Lower leg skin (tissue), 3 donors: ENCODE measurements at regions not wholly inside any gene's neighbourhood (a gene's known extent, or its start where the extent isn't known, plus 50 kb on each side); places are given as distances from the start of the nearest gene placed in this dataset.

Source experiments
- POLR2A ChIP-seq, 2 donors: fragments of 450-650 bp; IDR thresholded peaks; one replicate each; pipeline ENCODE4 v1.6.1; 2016 to 2017; ENCODE audit warnings: antibody characterized with exemption in 2 of 2, mild to moderate bottlenecking in 1 of 2, moderate library complexity in 1 of 2
- TF ChIP-seq, protein P1 (sequence below), 3 donors: fragments of 450-650 bp; IDR thresholded peaks; one replicate each; pipeline ENCODE4 v1.5.1; 2016; ENCODE audit warnings: antibody characterized with exemption in 3 of 3, mild to moderate bottlenecking in 3 of 3, moderate library complexity in 2 of 3

DNA sequence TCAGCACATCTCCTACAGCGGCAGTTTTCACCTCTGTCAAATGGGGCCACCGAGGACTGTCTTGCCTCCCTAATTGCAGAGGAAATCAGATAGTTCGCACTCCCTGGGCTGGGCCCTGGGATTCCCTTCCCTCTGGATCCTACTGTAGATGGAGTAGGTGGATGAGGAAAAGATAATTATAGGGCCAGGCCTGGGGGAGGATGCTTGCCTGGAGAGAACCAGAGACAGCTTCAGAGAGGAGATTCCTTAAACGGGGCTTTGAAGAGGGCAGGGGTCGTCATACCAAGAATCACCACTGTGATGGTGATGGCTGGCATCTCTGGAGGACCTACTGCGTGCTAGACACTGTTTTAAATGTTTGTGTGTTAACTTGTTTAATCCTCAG, 50.8 kb upstream of the SLC6A6 start:
- TF ChIP-seq, protein P1, sequence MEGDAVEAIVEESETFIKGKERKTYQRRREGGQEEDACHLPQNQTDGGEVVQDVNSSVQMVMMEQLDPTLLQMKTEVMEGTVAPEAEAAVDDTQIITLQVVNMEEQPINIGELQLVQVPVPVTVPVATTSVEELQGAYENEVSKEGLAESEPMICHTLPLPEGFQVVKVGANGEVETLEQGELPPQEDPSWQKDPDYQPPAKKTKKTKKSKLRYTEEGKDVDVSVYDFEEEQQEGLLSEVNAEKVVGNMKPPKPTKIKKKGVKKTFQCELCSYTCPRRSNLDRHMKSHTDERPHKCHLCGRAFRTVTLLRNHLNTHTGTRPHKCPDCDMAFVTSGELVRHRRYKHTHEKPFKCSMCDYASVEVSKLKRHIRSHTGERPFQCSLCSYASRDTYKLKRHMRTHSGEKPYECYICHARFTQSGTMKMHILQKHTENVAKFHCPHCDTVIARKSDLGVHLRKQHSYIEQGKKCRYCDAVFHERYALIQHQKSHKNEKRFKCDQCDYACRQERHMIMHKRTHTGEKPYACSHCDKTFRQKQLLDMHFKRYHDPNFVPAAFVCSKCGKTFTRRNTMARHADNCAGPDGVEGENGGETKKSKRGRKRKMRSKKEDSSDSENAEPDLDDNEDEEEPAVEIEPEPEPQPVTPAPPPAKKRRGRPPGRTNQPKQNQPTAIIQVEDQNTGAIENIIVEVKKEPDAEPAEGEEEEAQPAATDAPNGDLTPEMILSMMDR (IDR thresholded peaks at IDR 0.05) = no peak
- TF ChIP-seq POLR2A (IDR thresholded peaks at IDR 0.05) = no peak
